SU-DHL-6 (cell line): ENCODE measurements at regions not wholly inside any gene's neighbourhood (a gene's known extent, or its start where the extent isn't known, plus 50 kb on each side); places are given as distances from the start of the nearest gene placed in this dataset.

ENCODE experiments used
- EZH2phosphoT487 ChIP-seq: fragments of 200-600 bp; sonication (generic), shearing (Covaris generic); conservative IDR thresholded peaks from 2 replicates; pipeline ENCODE4 v1.6.1; 2018; ENCODE audit warnings: mild to moderate bottlenecking, antibody characterized with exemption, low read length, moderate library complexity, mixed read lengths
- TF ChIP-seq, protein P1 (sequence below): fragments of 200-600 bp; sonication (generic); IDR thresholded peaks from one replicate; pipeline ENCODE4 v1.5.1; 2017; ENCODE audit warnings: antibody characterized with exemption, mild to moderate bottlenecking, low read length, moderate library complexity; ENCODE audit not compliant: insufficient read depth, poor library complexity, severe bottlenecking

DNA sequence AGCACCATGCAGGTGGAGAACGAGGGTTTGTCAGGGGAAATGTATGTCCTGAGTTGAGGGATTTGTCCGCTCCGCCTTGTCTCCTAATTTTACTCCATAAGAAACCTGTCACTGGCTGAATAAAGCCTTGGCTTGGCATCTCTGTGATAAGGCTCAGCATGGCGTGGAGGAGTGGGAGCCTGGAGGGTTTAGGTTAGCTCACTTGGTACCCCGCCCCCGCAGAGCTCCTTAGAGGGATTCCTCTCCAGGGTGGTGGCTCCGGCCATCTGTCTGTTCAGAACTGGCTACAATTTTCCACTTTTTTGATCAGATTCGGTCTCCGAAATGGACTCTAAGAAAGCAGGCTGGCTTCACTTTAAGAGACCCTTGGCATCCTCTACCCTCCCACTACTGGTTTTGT, 192.2 kb upstream of the SYNDIG1 start:
- TF ChIP-seq, protein P1, sequence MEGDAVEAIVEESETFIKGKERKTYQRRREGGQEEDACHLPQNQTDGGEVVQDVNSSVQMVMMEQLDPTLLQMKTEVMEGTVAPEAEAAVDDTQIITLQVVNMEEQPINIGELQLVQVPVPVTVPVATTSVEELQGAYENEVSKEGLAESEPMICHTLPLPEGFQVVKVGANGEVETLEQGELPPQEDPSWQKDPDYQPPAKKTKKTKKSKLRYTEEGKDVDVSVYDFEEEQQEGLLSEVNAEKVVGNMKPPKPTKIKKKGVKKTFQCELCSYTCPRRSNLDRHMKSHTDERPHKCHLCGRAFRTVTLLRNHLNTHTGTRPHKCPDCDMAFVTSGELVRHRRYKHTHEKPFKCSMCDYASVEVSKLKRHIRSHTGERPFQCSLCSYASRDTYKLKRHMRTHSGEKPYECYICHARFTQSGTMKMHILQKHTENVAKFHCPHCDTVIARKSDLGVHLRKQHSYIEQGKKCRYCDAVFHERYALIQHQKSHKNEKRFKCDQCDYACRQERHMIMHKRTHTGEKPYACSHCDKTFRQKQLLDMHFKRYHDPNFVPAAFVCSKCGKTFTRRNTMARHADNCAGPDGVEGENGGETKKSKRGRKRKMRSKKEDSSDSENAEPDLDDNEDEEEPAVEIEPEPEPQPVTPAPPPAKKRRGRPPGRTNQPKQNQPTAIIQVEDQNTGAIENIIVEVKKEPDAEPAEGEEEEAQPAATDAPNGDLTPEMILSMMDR, result no peak
- TF ChIP-seq EZH2phosphoT487, result no peak
